OCI-LY3 (cell line): ENCODE measurements at regions not wholly inside any gene's neighbourhood (a gene's known extent, or its start where the extent isn't known, plus 50 kb on each side); places are given as distances from the start of the nearest gene placed in this dataset.
"Not testable (repeated sequence)": the region's sequence is repeated elsewhere in the genome, so short reads cannot be mapped to it uniquely, and the experiment has no call there.

Experiments
- EZH2phosphoT487 ChIP-seq: fragments of 200-600 bp; shearing (Covaris generic); IDR thresholded peaks from 2 replicates; pipeline ENCODE4 v1.6.1; 2018; ENCODE audit warnings: antibody characterized with exemption, mixed run types, low read depth
- TF ChIP-seq, protein P1 (sequence below): fragments of 200-600, 300-600 bp; sonication (generic); IDR thresholded peaks from 2 replicates; pipeline ENCODE4 v1.5.1; 2014; ENCODE audit warnings: antibody characterized with exemption, low read length, low read depth

DNA sequence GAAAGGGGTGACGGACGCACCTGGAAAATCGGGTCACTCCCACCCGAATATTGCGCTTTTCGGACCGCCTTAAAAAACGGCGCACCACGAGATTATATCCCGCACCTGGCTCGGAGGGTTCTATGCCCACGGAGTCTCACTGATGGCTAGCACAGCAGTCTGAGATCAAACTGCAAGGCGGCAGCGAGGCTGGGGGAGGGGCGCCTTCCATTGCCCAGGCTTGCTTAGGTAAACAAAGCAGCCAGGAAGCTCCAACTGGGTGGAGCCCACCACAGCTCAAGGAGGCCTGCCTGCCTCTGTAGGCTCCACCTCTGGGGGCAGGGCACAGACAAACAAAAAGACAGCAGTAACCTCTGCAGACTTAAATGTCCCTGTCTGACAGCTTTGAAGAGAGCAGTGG, 188.8 kb downstream of the SPRY2 start:
- TF ChIP-seq, protein P1, sequence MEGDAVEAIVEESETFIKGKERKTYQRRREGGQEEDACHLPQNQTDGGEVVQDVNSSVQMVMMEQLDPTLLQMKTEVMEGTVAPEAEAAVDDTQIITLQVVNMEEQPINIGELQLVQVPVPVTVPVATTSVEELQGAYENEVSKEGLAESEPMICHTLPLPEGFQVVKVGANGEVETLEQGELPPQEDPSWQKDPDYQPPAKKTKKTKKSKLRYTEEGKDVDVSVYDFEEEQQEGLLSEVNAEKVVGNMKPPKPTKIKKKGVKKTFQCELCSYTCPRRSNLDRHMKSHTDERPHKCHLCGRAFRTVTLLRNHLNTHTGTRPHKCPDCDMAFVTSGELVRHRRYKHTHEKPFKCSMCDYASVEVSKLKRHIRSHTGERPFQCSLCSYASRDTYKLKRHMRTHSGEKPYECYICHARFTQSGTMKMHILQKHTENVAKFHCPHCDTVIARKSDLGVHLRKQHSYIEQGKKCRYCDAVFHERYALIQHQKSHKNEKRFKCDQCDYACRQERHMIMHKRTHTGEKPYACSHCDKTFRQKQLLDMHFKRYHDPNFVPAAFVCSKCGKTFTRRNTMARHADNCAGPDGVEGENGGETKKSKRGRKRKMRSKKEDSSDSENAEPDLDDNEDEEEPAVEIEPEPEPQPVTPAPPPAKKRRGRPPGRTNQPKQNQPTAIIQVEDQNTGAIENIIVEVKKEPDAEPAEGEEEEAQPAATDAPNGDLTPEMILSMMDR, result not testable (repeated sequence)
- not testable (repeated sequence) for TF ChIP-seq EZH2phosphoT487
